MM.1S (cell line): ENCODE measurements at regions not wholly inside any gene's neighbourhood (a gene's known extent, or its start where the extent isn't known, plus 50 kb on each side); places are given as distances from the start of the nearest gene placed in this dataset.

Experiments
- DNase-seq: peaks from one replicate; pipeline ENCODE4 v3.0.0-alpha.2; 2015
- H2AFZ ChIP-seq: fragments of 300-600 bp; sonication (generic); 2 replicates; pipeline ENCODE4 v1.6.0; 2016; ENCODE audit warnings: antibody characterized with exemption, low read length
- H3F3A ChIP-seq: fragments of 300-600 bp; sonication (generic); 2 replicates; pipeline ENCODE4 v1.6.1; 2016; ENCODE audit warnings: mild to moderate bottlenecking, antibody characterized with exemption, low read length, moderate library complexity, mixed read lengths; ENCODE audit not compliant: insufficient read depth
- H3K27ac ChIP-seq: fragments of 300-600 bp; sonication (generic); 2 replicates; pipeline ENCODE4 v1.5.1; 2016; ENCODE audit warnings: mild to moderate bottlenecking, low read length
- H3K27me3 ChIP-seq: fragments of 300-600 bp; sonication (generic); replicated peaks from 2 replicates; pipeline ENCODE4 v1.6.0; 2016; ENCODE audit warnings: low read length; ENCODE audit not compliant: insufficient read depth
- H3K36me3 ChIP-seq: fragments of 300-600 bp; sonication (generic); replicated peaks from 2 replicates; pipeline ENCODE4 v1.6.1; 2016; ENCODE audit warnings: mild to moderate bottlenecking, low read length, mixed read lengths; ENCODE audit not compliant: insufficient read depth
- H3K4me1 ChIP-seq: fragments of 300-600 bp; sonication (generic); 2 replicates; pipeline ENCODE4 v1.6.1; 2016; ENCODE audit warnings: low read length, mixed read lengths
- H3K4me2 ChIP-seq: fragments of 300-600 bp; sonication (generic); 2 replicates; pipeline ENCODE4 v1.6.0; 2016; ENCODE audit warnings: low read depth, low read length
- H3K4me3 ChIP-seq: fragments of 300-600 bp; sonication (generic); 2 replicates; pipeline ENCODE4 v1.5.1; 2016; ENCODE audit warnings: low read length, mixed read lengths
- H3K79me2 ChIP-seq: fragments of 300-600 bp; sonication (generic); 2 replicates; pipeline ENCODE4 v1.6.1; 2016; ENCODE audit warnings: mixed run types, low read length, mixed read lengths
- H3K9ac ChIP-seq: fragments of 300-600 bp; sonication (generic); 2 replicates; pipeline ENCODE4 v1.6.1; 2016; ENCODE audit warnings: low read length, mixed read lengths
- H3K9me2 ChIP-seq: fragments of 300-600 bp; sonication (generic); replicated peaks from 2 replicates; pipeline ENCODE4 v1.6.1; 2016; ENCODE audit warnings: mild to moderate bottlenecking, low read length, mixed read lengths; ENCODE audit not compliant: insufficient read depth
- H3K9me3 ChIP-seq: fragments of 300-600 bp; sonication (generic); replicated peaks from 2 replicates; pipeline ENCODE4 v1.6.1; 2016; ENCODE audit warnings: mild to moderate bottlenecking, low read length, mixed read lengths; ENCODE audit not compliant: insufficient read depth
- H4K20me1 ChIP-seq: fragments of 300-600 bp; sonication (generic); 2 replicates; pipeline ENCODE4 v1.6.1; 2016; ENCODE audit warnings: mild to moderate bottlenecking, low read length, moderate library complexity, mixed read lengths; ENCODE audit not compliant: insufficient read depth
- EZH2 ChIP-seq: fragments of 300-600 bp; sonication (generic); optimal IDR thresholded peaks from 2 replicates; pipeline ENCODE3; 2017; ENCODE audit warnings: low read depth, mild to moderate bottlenecking, antibody characterized with exemption, low read length, mixed read lengths
- EZH2phosphoT487 ChIP-seq: fragments of 300-600 bp; sonication (generic); IDR thresholded peaks from 2 replicates; pipeline ENCODE4 v1.6.1; 2018; ENCODE audit warnings: antibody characterized with exemption, low read length
- TF ChIP-seq, protein P1 (sequence below): fragments of 300-600 bp; sonication (generic); IDR thresholded peaks from 2 replicates; pipeline ENCODE4 v1.5.1; 2016; ENCODE audit warnings: antibody characterized with exemption, low read length, mixed read lengths

DNA sequence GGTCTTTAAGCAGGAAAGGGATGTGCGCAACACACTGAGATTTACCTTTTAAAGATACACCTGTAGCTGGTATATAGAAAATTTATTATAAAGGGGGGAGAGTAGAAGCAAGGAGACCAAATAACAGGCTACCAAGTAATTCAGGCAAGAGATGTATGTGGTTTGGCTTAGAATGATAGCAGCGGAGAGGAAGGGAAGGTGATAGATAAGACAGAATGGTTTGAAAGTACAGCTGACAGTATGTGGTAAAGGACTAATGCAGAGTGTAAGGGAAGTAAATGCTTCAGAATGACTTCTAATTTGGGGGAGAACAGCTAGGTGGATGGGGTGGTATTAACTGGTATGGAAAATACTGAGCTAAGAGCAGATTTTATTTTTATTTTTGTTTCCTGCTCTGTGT lies 308.9 kb downstream of the ANTXR2 start:
- Histone ChIP-seq H4K20me1 (no peaks in the 10 kb centered on the region), H3K9me3 (no peaks in the 10 kb centered on the region), H3K79me2 (no peaks in the 10 kb centered on the region), H3F3A (no peaks in the 10 kb centered on the region), H3K9ac (no peak overlapping the region), H3K9me2 (no peaks in the 10 kb centered on the region), H3K4me3 (no peak overlapping the region), H2AFZ (no peak overlapping the region), H3K4me1 (no peaks in the 10 kb centered on the region), H3K27ac (no peak overlapping the region), H3K27me3 (no peaks in the 10 kb centered on the region), H3K36me3 (no peaks in the 10 kb centered on the region), H3K4me2 (no peak overlapping the region)
- TF ChIP-seq, protein P1, sequence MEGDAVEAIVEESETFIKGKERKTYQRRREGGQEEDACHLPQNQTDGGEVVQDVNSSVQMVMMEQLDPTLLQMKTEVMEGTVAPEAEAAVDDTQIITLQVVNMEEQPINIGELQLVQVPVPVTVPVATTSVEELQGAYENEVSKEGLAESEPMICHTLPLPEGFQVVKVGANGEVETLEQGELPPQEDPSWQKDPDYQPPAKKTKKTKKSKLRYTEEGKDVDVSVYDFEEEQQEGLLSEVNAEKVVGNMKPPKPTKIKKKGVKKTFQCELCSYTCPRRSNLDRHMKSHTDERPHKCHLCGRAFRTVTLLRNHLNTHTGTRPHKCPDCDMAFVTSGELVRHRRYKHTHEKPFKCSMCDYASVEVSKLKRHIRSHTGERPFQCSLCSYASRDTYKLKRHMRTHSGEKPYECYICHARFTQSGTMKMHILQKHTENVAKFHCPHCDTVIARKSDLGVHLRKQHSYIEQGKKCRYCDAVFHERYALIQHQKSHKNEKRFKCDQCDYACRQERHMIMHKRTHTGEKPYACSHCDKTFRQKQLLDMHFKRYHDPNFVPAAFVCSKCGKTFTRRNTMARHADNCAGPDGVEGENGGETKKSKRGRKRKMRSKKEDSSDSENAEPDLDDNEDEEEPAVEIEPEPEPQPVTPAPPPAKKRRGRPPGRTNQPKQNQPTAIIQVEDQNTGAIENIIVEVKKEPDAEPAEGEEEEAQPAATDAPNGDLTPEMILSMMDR = no peak
- no peak for TF ChIP-seq EZH2
- no peak for TF ChIP-seq EZH2phosphoT487
- DNase-seq = no peak

DNA sequence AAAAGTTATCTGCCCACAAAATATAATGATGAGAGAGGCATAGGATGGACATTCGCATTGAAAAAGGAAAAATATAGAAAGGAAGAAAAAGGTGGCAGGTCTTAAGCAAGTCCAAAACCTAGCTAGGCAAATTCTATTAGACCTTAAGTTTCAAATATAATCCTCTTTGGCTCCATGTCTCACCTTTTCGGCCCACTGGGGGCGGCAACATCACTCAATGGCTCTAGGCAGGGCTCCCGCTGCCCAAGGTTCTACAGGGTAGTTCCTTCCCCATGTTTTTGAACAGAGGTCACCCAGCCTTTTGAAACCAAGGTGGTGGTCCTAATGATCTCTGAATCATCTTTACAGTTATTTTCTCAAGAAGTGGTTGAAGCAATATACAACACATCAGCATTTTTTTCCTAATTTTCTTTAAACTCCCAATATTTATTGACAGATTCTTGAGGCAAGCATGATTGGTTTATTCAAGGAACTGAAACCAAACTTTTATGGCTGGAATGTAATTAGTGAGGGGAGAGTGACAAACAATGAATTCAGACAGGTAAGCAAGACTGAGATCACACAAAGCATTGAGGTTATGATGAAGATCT lies 309.4 kb downstream of the ANTXR2 start:
- Histone ChIP-seq H2AFZ (no peak overlapping the region), H3K4me1 (no peaks in the 10 kb centered on the region), H3K4me3 (no peak overlapping the region), H3K9ac (no peak overlapping the region), H4K20me1 (no peaks in the 10 kb centered on the region), H3K4me2 (no peak overlapping the region), H3K36me3 (no peaks in the 10 kb centered on the region), H3K27ac (no peak overlapping the region), H3K27me3 (no peaks in the 10 kb centered on the region), H3F3A (no peaks in the 10 kb centered on the region), H3K9me3 (no peaks in the 10 kb centered on the region), H3K79me2 (no peaks in the 10 kb centered on the region), H3K9me2 (no peaks in the 10 kb centered on the region)
- no peak for DNase-seq
- TF ChIP-seq, protein P1 = no peak
- TF ChIP-seq EZH2phosphoT487 (no peak), EZH2 (no peak)

DNA sequence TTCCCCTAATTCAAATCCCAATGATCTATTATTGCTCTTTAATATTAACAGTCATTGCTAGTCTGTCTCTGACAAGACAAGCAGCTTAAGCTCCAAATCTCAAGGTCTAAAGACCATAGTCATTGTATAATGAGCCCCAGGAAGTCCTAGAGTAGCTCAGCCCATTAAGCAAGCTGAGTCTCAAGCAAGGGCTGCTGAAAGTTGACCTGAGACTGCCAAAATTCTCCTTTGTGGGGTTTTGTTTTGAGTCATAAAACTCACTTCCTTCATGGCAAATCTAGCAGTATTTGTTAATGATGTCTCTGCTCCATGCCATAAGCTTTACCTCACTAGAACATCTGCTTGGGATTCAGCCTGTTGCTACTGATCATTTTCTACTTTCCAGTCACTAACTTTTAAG lies 313.2 kb downstream of the ANTXR2 start:
- Histone ChIP-seq H3K4me1 (no peaks in the 10 kb centered on the region), H3K9me2 (no peaks in the 10 kb centered on the region), H3K27me3 (no peaks in the 10 kb centered on the region), H3K4me3 (no peak overlapping the region), H3K36me3 (no peaks in the 10 kb centered on the region), H3K27ac (no peak overlapping the region), H3K9me3 (no peaks in the 10 kb centered on the region), H4K20me1 (no peaks in the 10 kb centered on the region), H3K4me2 (no peak overlapping the region), H3K79me2 (no peaks in the 10 kb centered on the region), H3F3A (no peaks in the 10 kb centered on the region), H3K9ac (no peak overlapping the region), H2AFZ (no peak overlapping the region)
- TF ChIP-seq, protein P1 = no peak
- TF ChIP-seq EZH2phosphoT487 (no peak), EZH2 (no peak)
- DNase-seq = no peak
